KG1 (cell line): ENCODE measurements at regions not wholly inside any gene's neighbourhood (a gene's known extent, or its start where the extent isn't known, plus 50 kb on each side); places are given as distances from the start of the nearest gene placed in this dataset.
"Not testable (repeated sequence)": the region's sequence is repeated elsewhere in the genome, so short reads cannot be mapped to it uniquely, and the experiment has no call there.

Source experiments
- DNase-seq: peaks from one replicate; lab custom pipeline; 2025; lab: John Stamatoyannopoulos, UW

- no peak for DNase-seq
These were observed 134.4 kb upstream of the PRDX6 start for GRCh38 chr1:173342736-173343135.

DNA sequence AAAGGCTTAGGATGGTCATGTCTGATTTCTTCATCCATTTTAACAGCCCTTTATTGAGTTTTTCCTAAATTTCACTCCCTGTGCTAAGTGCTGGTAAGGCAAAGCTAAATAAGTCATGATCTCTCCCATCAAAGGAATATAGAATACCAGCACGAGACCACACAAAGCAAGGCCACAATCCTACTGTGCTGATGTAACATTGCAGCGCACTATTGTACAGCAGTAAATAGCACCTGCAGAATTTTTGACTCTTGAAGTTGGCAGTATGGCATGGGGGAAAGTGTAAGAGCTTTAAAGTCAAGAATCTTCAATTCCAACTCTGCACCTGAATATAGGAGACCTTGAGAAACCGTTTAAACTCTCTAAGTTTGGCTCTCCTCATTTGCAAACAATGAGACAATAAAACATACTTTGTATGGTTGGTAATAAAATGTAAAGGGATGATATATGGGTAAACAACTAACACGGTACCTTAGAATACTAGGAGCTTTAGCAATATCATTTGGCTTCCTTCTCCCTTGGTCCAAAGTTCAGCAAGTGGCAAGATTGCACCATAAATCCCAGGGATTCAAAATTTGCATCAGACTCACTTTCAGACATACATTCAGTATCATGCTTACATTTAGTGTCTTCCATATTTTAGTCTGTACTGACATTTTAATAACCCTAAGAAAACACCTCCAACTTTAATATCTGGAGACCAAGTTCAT is 132.9 kb upstream of the PRDX6 start:
- no peak for DNase-seq

DNA sequence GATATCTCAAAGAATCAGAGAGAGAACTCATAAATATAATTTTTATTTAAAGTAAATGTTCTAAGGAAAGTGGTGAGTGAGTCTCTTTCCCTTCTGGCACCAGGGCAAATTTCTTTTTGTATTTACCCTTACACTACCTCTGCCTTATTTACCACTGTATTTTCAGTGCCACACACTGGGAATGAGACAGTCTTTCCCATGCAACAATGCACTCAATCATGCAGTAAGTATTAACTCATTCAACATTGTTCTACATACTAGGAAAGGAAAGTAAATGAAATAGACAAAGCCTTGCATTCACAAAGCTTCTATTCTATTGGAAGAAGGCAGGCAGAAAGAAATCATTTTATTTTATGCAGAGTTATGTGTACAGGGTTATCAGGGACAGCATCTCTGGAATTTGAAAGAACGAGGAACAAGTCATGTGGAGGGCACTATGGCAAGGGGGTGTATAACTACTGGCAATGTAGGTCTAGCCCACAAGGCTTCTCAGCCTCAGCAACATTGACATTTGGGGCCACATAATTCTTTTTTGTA is 129.8 kb upstream of the PRDX6 start:
- DNase-seq = no peak

DNA sequence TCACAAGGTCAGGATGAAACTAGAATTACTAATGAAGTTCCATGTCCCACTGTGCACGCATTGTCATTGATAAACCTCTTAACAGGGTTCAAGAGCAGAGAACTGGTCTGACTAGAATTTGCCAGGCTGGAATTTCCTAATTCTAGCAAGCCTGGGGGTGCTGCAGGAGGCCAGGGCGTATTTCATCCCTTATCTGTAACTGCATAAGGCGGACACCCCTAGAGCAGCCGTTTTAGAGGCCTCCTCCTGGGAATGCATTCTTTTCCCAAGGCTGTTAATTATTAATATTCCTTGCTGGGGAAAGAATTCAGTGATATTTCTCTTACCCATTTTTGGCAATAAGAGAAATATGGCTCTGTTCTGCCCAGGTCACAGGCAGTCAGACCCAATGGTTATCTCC is 124.5 kb upstream of the PRDX6 start:
- DNase-seq = not testable (repeated sequence)

GRCh38 chr1:173353350-173353749 is 123.8 kb upstream of the PRDX6 start:
- DNase-seq = no peak

- DNase-seq = no peak
These were observed 122.2 kb upstream of the PRDX6 start for GRCh38 chr1:173354937-173355280.

DNA sequence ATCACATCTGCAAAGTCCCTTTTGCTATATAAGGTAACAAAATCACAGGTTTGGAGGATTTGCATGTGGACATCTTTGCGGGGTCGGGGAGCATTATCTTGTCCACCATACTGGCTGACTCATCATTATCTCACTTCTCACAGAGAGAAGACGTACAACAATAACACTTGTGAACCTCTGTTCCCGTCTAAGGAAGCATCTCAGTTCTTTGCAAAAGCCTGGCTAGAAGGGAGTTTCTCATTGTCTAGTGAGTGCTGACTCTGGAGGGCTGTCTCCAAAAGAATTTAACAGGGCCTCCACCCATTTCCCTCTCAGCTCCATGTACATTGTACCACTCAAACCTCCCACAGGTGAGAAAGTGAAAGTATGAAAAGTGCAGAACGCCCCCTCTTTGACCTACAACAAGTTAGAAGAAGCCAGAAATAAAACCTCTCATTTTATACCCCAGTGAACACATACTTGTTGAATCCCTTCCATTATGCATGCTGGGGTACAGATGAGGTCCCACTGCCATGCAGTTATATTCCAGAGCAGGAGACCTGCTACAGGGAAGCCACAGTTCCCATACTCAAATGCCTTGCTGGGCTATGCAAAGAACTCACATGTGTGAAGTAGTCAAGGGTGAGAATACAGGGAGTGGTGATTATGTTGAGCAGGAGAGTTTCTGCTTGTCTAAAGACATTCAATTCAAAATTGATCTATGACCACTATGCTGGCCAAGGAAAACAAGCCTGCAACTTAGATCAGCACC is 121.7 kb upstream of the PRDX6 start:
- DNase-seq = no peak

DNA sequence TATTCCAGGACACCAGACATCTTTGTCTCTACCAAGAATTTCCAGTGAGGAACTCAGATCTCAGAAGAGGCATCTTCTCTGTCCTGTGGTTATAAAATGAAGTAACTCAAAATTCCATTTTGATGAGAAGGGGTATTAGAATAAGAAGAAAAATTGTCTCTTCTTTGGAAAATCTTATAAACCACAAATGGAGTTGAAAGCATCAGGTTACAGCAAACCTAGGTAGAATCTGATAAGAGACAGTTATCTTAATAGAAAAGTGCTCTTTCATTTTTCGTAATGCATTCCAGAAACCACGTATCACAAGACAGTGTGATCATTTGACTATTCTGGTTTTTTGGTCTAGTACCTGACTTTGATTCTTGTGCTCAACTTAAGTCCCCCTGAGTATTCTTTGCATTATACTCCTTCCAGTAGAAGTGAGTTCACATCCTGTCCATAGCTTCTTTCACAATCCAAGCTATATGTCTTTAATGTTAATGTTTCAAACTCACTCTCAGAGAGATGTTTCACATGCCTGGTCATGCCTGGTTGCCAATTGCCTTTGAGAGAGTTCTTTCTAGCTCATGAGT is 120.9 kb upstream of the PRDX6 start:
- DNase-seq = no peak

DNA sequence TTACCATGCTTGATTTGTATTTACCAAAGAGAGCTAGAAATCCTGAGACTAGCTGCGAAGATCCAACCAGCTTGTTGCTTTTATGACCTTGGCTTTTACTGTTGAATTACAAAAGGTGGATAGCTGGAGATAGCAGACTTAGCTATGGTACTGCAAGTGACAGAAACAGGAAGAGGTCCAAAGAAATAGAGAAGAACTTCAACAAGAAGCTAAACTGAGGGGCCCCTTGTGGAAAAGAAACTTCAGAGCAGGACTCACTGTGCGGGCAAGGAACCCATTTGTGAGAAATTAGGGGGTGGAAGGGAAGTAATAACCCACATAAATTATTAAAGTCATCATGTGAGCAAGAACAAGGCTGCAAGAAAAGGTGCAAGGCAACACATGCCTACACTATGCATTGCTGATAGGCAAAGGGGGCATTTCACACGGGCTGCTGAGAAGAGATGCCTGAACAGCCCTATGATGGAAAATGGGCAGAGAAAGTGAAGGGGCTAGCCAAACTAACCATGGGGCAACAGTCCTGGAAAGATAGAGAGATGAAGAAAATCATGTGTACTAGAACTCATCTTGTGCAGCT is 116.6 kb upstream of the PRDX6 start:
- DNase-seq = no peak

GRCh38 chr1:173362543-173362942 is 114.6 kb upstream of the PRDX6 start:
- no peak for DNase-seq

DNA sequence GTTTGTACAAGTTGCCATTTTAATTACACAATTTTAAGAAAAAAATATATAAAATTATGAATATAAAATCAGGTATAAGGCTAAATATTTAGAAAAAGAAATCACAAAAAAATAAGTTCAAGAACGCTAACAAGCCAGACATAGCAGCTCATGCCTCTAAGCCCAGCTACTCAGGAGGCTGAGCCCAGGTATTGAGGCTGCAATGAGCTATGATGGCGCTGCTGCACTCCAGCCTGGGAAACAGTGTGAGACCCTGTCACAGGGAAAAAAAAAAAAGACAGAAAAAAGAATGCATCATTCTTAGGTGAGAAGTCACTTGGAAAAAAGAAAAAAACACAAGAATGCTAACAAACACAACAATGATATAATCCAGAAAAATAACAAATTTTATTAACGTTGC is 112.3 kb upstream of the PRDX6 start:
- no peak for DNase-seq

DNA sequence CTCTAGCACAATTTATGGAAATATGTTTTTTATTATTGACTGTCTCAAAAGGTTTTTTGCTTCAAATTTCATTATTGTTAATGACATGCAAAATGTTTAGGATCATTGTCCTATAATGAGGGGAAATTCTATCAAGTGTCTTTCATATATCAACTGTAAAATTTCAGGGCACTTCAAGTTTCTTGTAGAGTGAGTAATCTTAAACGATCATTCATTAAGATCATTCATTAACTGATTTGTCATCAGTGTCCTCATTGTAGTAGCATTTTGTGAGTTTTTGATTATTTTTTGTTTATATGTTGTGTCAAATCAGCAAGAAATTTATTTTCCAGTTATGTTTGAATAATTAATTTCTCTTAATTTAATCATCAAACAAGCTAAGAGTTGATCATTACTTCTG is 111.8 kb upstream of the PRDX6 start:
- DNase-seq = no peak

DNA sequence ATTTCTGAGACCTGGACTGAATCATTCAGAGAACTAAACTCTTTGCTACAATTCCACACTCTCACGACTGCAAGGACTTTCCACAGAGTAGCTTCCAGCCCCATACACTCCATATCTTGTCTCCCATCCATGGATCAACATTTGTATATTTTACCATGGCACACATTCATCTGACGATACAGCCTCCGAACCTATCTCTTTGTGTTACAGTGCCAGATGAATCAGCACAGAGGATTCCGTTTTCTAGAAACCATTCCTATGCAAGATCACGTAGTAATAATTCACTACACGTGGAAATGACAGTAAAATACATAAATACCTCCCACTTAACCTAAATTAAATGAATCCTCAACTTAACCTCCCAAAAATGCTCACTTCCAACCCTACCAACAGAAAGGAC is 110.0 kb upstream of the PRDX6 start:
- no peak for DNase-seq

DNA sequence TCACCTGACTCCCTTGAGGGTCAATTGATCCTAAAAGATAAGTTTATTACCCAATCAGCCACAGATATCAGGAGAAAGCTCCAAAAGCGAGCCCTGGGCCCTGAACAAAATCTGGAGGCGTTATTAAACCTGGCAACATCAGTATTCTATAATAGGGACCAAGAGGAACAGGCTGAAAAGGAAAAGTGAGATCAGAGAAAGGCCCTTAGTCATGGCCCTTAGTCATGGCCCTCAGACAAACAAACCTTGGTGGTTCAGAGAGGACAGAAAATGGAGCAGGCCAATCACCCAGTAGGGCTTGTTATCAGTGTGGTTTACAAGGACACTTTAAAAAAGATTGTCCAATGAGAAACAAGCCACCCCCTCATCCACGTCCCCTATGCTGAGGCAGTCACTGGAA is 106.5 kb upstream of the PRDX6 start:
- not testable (repeated sequence) for DNase-seq

GRCh38 chr1:173376065-173376464 is 101.1 kb upstream of the PRDX6 start:
- DNase-seq = not testable (repeated sequence)

DNA sequence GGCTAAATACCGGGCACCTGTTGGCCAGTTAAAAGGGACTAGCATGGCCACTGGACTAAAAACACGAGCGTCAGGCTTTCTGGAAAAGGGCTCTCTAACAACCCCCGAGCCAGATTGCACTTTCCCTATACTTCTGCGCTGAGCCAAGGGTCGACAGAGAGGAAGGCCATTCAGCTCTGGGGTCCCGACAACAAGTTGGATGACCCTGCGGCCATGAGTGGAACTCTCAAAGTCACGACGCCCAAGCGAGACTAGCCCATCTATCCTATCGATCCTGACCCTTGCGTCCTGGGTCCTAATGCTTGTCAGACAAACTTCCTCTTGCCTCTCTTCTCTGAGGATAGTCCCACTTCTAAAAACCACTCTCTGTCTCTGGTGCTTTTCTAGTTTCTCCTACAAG is 99.9 kb upstream of the PRDX6 start:
- DNase-seq = no peak

- DNase-seq = no peak
These were observed 93.8 kb upstream of the PRDX6 start for GRCh38 chr1:173383351-173383750.

DNA sequence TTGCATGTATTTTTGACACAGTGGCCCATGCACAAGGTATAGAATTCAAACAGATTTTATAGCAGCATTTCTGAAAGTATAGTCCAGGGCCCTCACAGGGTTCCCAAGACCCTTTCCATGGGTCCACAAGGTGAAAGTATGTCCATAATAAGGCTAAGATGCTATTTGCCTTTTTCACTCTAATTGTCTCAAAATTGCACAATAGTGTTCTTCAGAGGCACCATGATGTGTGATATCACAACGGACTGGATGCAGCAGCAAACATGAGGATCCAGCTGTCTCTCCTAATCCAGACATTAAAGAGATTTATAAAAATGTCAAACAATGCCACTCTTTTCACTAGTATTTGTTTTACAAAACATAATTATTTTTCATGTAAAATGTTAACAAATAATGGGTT is 88.8 kb upstream of the PRDX6 start:
- DNase-seq = no peak

GRCh38 chr1:173392895-173393658 is 84.1 kb upstream of the PRDX6 start:
- DNase-seq = no peak

DNA sequence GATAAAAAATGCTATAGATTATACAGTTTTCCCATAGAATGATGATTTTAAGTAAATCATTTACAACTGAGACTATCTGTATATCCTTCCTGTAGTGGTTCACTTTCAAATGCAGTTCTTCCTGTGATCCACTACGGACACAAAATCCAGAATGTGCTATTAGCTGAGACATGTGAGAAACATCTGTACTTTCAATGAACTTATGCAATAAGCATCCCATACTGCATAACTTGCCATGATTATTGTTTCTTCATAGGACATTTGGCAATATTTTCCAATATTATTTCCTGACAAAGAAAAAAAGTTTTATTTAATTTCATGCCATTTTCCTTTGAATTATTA is 83.5 kb upstream of the PRDX6 start:
- DNase-seq = no peak

GRCh38 chr1:173394813-173395212 is 82.3 kb upstream of the PRDX6 start:
- DNase-seq = not testable (repeated sequence)

DNA sequence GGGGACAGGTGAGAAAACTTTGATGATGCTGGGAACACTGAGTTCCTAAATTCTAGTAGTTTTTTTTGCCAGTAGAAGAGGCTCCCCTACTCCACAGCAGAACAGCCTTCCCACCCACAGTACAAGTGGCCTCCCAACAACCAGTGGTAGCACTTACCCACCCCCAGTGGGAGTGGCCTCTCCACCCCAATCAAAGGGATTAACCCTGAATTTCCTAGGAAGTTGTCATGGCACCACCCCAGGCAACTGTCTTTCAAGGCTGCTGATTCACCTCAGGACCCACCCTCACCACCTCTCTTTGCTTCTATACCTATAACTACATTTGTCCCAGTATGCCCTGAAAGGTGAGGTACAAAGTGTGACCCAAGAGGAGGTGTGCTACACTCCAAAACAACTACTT is 81.4 kb upstream of the PRDX6 start:
- no peak for DNase-seq
